Endothelial cell of umbilical vein (primary cell): ENCODE measurements at regions not wholly inside any gene's neighbourhood (a gene's known extent, or its start where the extent isn't known, plus 50 kb on each side); places are given as distances from the start of the nearest gene placed in this dataset.

Source experiments
- BruUV-seq: library from RNA; stranded (reverse); fragments of 400-500 nt; replicated peaks from 2 replicates; lab custom pipeline; 2021; lab: Mats Ljungman, UMichigan
- CTCF ChIA-PET: fragments of 300-600, 350-600 bp; sonication (Branson Sonifier 250); formaldehyde crosslinking; loops from one replicate; lab custom pipeline; 2021; ENCODE audit warnings: antibody characterized with exemption, inconsistent platforms; lab: Charles Lee
- POLR2A ChIA-PET: fragments of 300-600, 350-600 bp; sonication (Branson Sonifier 250); formaldehyde crosslinking; loops from one replicate; lab custom pipeline; 2021; ENCODE audit warnings: antibody characterized with exemption, inconsistent platforms; lab: Charles Lee
- DNase-seq: peaks from one replicate; pipeline ENCODE4 v3.0.0-alpha.2; 2011; ENCODE audit warnings: low read depth, low spot score
- FAIRE-seq: peaks from 2 replicates; lab custom pipeline; 2011; peaks lifted over from hg19 to GRCh38; lab: Jason Lieb, UNC
- H2AFZ ChIP-seq: 2 replicates; pipeline ENCODE4 v1.6.0; 2012; ENCODE audit warnings: low read depth, low read length, control low read depth, inconsistent platforms
- H3K27ac ChIP-seq: 2 replicates; pipeline ENCODE4 v1.5.1; 2011; ENCODE audit warnings: low read depth, mild to moderate bottlenecking, control low read depth, low read length, moderate library complexity; ENCODE audit not compliant: insufficient read depth
- H3K27me3 ChIP-seq, 2 experiments: 2 replicates each; pipeline versions ENCODE4 v1.6.0 to v1.6.1; 2011; ENCODE audit warnings: low read length in 2 of 2, mixed read lengths in 1 of 2; ENCODE audit not compliant: control insufficient read depth in 2 of 2, insufficient read depth in 2 of 2
- H3K36me3 ChIP-seq, 2 experiments: 2 replicates in 1 of 2; 3 replicates in 1 of 2; pipeline ENCODE4 v1.5.1; 2011; ENCODE audit warnings: low read length in 2 of 2, mild to moderate bottlenecking in 1 of 2, moderate library complexity in 1 of 2; ENCODE audit not compliant: control insufficient read depth in 2 of 2, insufficient read depth in 2 of 2; ENCODE audit errors: extremely low read depth in 1 of 2
- H3K4me1 ChIP-seq: 3 replicates; pipeline ENCODE4 v1.5.1; 2011; ENCODE audit warnings: mild to moderate bottlenecking, low read length; ENCODE audit not compliant: control insufficient read depth, insufficient read depth; ENCODE audit errors: extremely low read depth
- H3K4me2 ChIP-seq: 2 replicates; pipeline ENCODE4 v1.6.1; 2011; ENCODE audit warnings: low read length, control low read depth, mixed read lengths; ENCODE audit not compliant: insufficient read depth
- H3K4me3 ChIP-seq, 3 experiments: fragments of 200-600 bp in 1 of 3; sonication (generic), shearing (Covaris generic) in 1 of 3; replicated peaks in 1 of 3; 2 replicates each; pipeline ENCODE4 v1.5.1; 2011 to 2016; ENCODE audit warnings: control low read depth in 3 of 3, low read length in 3 of 3, mild to moderate bottlenecking in 2 of 3, inconsistent platforms in 1 of 3, low read depth in 1 of 3, moderate library complexity in 1 of 3; ENCODE audit not compliant: insufficient read depth in 1 of 3
- H3K79me2 ChIP-seq: 2 replicates; pipeline ENCODE4 v1.6.0; 2012; ENCODE audit warnings: low read length, inconsistent platforms; ENCODE audit not compliant: control insufficient read depth, insufficient read depth
- H3K9ac ChIP-seq: replicated peaks from 2 replicates; pipeline ENCODE3; 2011; ENCODE audit warnings: low read length, control low read depth; ENCODE audit not compliant: insufficient read depth; ENCODE audit errors: extremely low read depth
- H3K9me1 ChIP-seq: replicated peaks from 3 replicates; pipeline ENCODE4 v1.6.0; 2011; ENCODE audit warnings: mild to moderate bottlenecking, low read length; ENCODE audit not compliant: control insufficient read depth, insufficient read depth; ENCODE audit errors: extremely low read depth
- H3K9me3 ChIP-seq: replicated peaks from 2 replicates; pipeline ENCODE4 v1.5.1; 2012; ENCODE audit warnings: low read length, inconsistent platforms; ENCODE audit not compliant: control insufficient read depth, insufficient read depth
- H4K20me1 ChIP-seq: replicated peaks from 2 replicates; pipeline ENCODE3; 2011; ENCODE audit warnings: mild to moderate bottlenecking, low read length; ENCODE audit not compliant: control insufficient read depth, insufficient read depth; ENCODE audit errors: extremely low read depth
- CTCF ChIP-seq, 2 donors: IDR thresholded peaks; 1 replicate in 1 of 2; 2 replicates in 1 of 2; pipeline ENCODE4 v1.5.1; 2011; ENCODE audit warnings: low read length in 2 of 2, mild to moderate bottlenecking in 2 of 2, moderate library complexity in 2 of 2, control low read depth in 1 of 2, inconsistent platforms in 1 of 2, low read depth in 1 of 2; ENCODE audit not compliant: insufficient read depth in 1 of 2; ENCODE audit errors: extremely low read depth in 1 of 2
- EZH2 ChIP-seq: IDR thresholded peaks from 2 replicates; pipeline ENCODE4 v1.6.1; 2012; ENCODE audit warnings: borderline replicate concordance, low read depth, mild to moderate bottlenecking, moderate library complexity, low read length, inconsistent platforms; ENCODE audit not compliant: severe bottlenecking
- FOS ChIP-seq: IDR thresholded peaks from 2 replicates; pipeline ENCODE4 v1.6.1; 2011; ENCODE audit warnings: mild to moderate bottlenecking, low read length, moderate library complexity, borderline replicate concordance; ENCODE audit not compliant: insufficient read depth
- GATA2 ChIP-seq: IDR thresholded peaks from 2 replicates; pipeline ENCODE4 v1.7.0; 2011; ENCODE audit warnings: low read depth, mild to moderate bottlenecking, moderate library complexity, mixed read lengths, low read length; ENCODE audit not compliant: insufficient read length, insufficient read depth
- JUN ChIP-seq: IDR thresholded peaks from 2 replicates; pipeline ENCODE4 v1.6.1; 2011; ENCODE audit warnings: borderline replicate concordance, low read depth; ENCODE audit not compliant: insufficient read length, insufficient read depth
- MAX ChIP-seq: IDR thresholded peaks from 2 replicates; pipeline ENCODE4 v1.6.1; 2011; ENCODE audit not compliant: insufficient read depth, insufficient read length
- MYC ChIP-seq: IDR thresholded peaks from one replicate; pipeline ENCODE4 v1.6.1; 2011; ENCODE audit warnings: mild to moderate bottlenecking, low read depth, low read length
- POLR2A ChIP-seq: IDR thresholded peaks from 2 replicates; pipeline ENCODE4 v1.6.1; 2012; ENCODE audit warnings: low read depth, mild to moderate bottlenecking, control low read depth, low read length
- POLR2AphosphoS5 ChIP-seq: IDR thresholded peaks from 2 replicates; pipeline ENCODE4 v1.6.1; 2012; ENCODE audit warnings: low read depth, mild to moderate bottlenecking, control low read depth, low read length, moderate library complexity; ENCODE audit not compliant: insufficient read depth
- dilution Hi-C: fragments of 300-500 bp; cut with MboI; formaldehyde crosslinking; loops from one replicate; pipeline ENCODE4 v1.15.0; 2019; ENCODE audit warnings: low sequenced_read_pairs; ENCODE audit not compliant: extremely low pct_ligation_motif_present
- intact Hi-C: fragments of 100-400 bp; cut with micrococcal nuclease; formaldehyde crosslinking; loops from one replicate; pipeline ENCODE4 v1.10.0; 2022

- Histone ChIP-seq H4K20me1 (no peaks in the 10 kb centered on the region), H2AFZ (no peak overlapping the region), H3K9ac (no peak overlapping the region), H3K36me3 (no peaks in the 10 kb centered on the region), H3K9me3 (no peaks in the 10 kb centered on the region), H3K27ac (no peak overlapping the region), H3K4me3 (no peak overlapping the region), H3K27me3 (peaks cover 0 to 4% of the 10 kb centered on the region in 2 experiments), H3K79me2 (no peaks in the 10 kb centered on the region), H3K4me2 (no peak overlapping the region), H3K4me1 (no peaks in the 10 kb centered on the region), H3K9me1 (no peaks in the 10 kb centered on the region)
- no TSS peak for BruUV-seq
- TF ChIP-seq MAX (no peak), MYC (no peak), EZH2 (no peak), FOS (no peak), POLR2AphosphoS5 (no peak), CTCF (IDR thresholded peaks at IDR 0.05; ENCODE audit: extremely low read depth in 1 of 2, insufficient read depth in 1 of 2, low read depth in 1 of 2, low read length in 2 of 2) (no peak), POLR2A (no peak), GATA2 (no peak), JUN (no peak)
- CTCF ChIA-PET = interaction anchor here (1.0 to 1.4 kb wide), 3 partner anchors 12 to 56 kb away, joined by 3 to 4 read pairs (median 3); no protein-coding TSS in a partner anchor
- intact Hi-C loops = no loop called here
- dilution Hi-C loops = no loop called here
- FAIRE-seq = no peak
- no peak for DNase-seq
- POLR2A ChIA-PET = no interaction called here
These were observed 318.5 kb downstream of the ZNF621 start for GRCh38 chr3:40843208-40843624.
